Neural progenitor cell (in vitro differentiated cells): ENCODE measurements at regions not wholly inside any gene's neighbourhood (a gene's known extent, or its start where the extent isn't known, plus 50 kb on each side); places are given as distances from the start of the nearest gene placed in this dataset.

ENCODE experiments used
- EZH2phosphoT487 ChIP-seq: fragments of 200-600 bp; sonication (generic); IDR thresholded peaks from 2 replicates; pipeline ENCODE4 v1.6.1; 2017; ENCODE audit warnings: antibody characterized with exemption
- TF ChIP-seq, protein P1 (sequence below): fragments of 200-600 bp; sonication (generic); IDR thresholded peaks from 2 replicates; pipeline ENCODE4 v1.5.1; 2017; ENCODE audit warnings: antibody characterized with exemption, mild to moderate bottlenecking

DNA sequence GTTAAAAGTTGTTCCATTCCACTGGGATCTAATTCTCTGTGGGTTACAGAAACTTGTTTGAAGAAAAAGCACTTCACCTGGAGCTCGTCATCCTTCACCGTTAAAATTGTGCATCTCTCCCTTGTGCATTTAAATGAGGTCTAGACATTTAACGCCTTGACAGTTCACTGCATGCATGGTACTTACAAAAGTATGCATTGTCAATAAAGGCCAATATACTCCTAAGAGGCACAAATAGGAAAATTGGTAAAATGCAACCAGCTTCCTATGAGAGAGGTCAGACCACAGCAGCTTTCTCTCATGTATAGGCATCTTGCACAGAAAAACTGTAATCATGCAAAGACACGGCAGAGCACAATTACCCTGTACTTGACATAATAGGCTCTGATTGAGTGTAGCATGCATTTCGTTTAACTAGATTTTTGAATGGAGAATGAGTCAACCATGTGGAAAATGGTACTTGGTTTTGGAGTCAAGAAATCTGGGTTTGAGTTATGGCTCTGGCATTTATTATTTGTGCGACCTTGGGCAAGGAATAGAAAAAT is 378.5 kb downstream of the RFPL4B start:
- TF ChIP-seq EZH2phosphoT487: no peak
- TF ChIP-seq, protein P1, sequence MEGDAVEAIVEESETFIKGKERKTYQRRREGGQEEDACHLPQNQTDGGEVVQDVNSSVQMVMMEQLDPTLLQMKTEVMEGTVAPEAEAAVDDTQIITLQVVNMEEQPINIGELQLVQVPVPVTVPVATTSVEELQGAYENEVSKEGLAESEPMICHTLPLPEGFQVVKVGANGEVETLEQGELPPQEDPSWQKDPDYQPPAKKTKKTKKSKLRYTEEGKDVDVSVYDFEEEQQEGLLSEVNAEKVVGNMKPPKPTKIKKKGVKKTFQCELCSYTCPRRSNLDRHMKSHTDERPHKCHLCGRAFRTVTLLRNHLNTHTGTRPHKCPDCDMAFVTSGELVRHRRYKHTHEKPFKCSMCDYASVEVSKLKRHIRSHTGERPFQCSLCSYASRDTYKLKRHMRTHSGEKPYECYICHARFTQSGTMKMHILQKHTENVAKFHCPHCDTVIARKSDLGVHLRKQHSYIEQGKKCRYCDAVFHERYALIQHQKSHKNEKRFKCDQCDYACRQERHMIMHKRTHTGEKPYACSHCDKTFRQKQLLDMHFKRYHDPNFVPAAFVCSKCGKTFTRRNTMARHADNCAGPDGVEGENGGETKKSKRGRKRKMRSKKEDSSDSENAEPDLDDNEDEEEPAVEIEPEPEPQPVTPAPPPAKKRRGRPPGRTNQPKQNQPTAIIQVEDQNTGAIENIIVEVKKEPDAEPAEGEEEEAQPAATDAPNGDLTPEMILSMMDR: no peak
